ENCODE measurements at regions not wholly inside any gene's neighbourhood (a gene's known extent, or its start where the extent isn't known, plus 50 kb on each side); places are given as distances from the start of the nearest gene placed in this dataset.
A peak's percentile ranks its signal among the peaks of the same experiment; 100 is the strongest.

GRCh38 chr15:80308002-80308401 lies 56.0 kb upstream of the CTXND1 start:
- no peak for TF ChIP-seq CTCF (IDR thresholded peaks at IDR 0.05; ENCODE audit: low read depth, low read length)
- no peak overlapping the region for H3K4me3 ChIP-seq
- no peaks in the 10 kb centered on the region for H3K27me3 ChIP-seq
- H3K4me1 ChIP-seq (ENCODE audit: low read depth), result peaks cover 14% of the 10 kb centered on the region
- no peak overlapping the region for H3K27ac ChIP-seq
- H3K9me3 ChIP-seq (ENCODE audit: low read depth), result no peaks in the 10 kb centered on the region
- H3K36me3 ChIP-seq, result no peaks in the 10 kb centered on the region
- DNase-seq (ENCODE audit: low read depth in 1 of 2, low spot score in 1 of 2), result no peak

DNA sequence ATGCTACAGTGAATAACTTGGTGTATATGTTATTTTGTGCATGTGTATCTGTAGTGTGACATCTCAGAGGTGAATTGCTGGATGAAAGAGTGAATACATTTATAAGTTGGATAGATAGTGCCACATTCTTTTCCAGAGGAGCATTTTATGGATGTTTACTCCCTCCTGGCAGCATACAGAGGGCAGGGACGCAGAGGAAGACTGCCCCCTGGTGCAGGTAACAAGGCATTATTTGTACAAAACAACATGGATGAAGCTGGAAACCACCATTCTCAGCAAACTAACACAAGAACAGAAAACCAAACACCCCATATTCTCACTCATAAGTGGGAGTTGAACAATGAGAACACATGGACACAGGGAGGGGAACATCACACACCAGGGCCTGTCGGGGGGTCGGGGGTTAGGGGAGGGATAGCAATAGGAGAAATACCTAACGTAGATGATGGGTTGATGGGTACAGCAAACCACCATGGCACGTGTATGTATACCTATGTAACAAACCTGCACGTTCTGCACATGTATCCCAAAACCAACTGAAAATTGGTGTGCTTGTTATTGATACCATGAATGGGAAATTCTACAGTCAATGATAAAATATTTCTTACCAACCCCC lies 57.9 kb upstream of the CTXND1 start:
- no peaks in the 10 kb centered on the region for H3K36me3 ChIP-seq
- H3K4me3 ChIP-seq, result no peak overlapping the region
- peak; percentile 55 to 59 for DNase-seq (ENCODE audit: low read depth in 1 of 2, low spot score in 1 of 2)
- no peaks in the 10 kb centered on the region for H3K9me3 ChIP-seq (ENCODE audit: low read depth)
- peak; percentile 61 for TF ChIP-seq CTCF (IDR thresholded peaks at IDR 0.05; ENCODE audit: low read depth, low read length)
- H3K4me1 ChIP-seq (ENCODE audit: low read depth), result peaks cover 14% of the 10 kb centered on the region
- no peak overlapping the region for H3K27ac ChIP-seq
- H3K27me3 ChIP-seq, result no peaks in the 10 kb centered on the region

DNA sequence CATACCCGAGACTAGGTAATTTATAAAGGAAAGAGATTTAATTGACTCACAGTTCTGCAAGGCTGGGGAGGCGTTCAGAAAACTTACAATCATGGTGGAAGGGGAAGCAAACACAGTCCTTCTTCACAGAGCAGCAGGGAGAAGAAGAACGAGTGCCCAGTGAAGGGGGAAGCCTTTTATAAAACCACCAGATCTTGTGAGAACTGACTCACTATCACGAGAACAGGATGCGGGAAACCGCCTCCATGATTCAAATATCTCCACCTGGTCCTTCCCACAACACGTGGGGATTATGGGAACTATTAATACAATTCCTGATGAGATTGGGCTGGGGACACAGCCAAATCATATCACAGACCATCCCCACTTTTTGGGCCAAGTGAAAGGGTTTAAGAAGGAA lies 58.8 kb upstream of the CTXND1 start:
- Histone ChIP-seq H3K27ac (peak overlapping the region; percentile 39), H3K27me3 (no peaks in the 10 kb centered on the region), H3K4me1 (ENCODE audit: low read depth) (peaks cover 14% of the 10 kb centered on the region), H3K36me3 (no peaks in the 10 kb centered on the region), H3K9me3 (ENCODE audit: low read depth) (no peaks in the 10 kb centered on the region), H3K4me3 (no peak overlapping the region)
- DNase-seq (ENCODE audit: low read depth in 1 of 2, low spot score in 1 of 2), result no peak
- no peak for TF ChIP-seq CTCF (IDR thresholded peaks at IDR 0.05; ENCODE audit: low read depth, low read length)

DNA sequence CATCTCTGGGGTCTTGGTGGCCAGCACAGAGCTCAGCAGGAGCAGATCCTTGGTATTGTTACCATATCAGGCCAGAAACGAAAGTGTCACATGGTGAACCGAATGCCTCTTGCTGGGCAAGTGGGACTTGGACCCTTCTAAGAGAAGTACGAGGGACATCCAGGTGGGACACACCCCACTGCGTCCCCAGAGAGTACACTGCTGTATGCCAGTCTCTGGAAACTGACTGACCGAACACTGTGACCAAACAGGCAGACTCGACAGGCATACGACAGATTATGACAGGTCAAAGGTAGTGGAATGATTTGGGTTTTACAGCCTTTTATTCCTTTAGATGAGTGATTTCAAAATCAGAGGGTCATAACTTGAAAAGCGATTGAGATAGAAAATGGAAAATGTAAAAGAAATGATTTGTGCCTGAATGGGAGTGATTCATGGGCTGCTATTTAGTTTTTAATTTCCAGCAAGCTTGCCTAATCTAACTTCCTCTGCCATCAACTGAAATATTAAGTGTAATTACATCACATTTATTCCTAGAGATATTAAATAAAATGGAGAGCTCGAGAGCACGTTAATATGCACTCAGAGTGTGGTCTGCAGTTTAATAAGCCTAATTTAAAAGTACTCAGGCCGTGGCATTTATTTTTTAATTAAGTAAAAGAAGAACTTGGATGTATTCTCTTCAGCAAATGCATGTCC lies 63.4 kb upstream of the CTXND1 start:
- no peaks in the 10 kb centered on the region for H3K9me3 ChIP-seq (ENCODE audit: low read depth)

DNA sequence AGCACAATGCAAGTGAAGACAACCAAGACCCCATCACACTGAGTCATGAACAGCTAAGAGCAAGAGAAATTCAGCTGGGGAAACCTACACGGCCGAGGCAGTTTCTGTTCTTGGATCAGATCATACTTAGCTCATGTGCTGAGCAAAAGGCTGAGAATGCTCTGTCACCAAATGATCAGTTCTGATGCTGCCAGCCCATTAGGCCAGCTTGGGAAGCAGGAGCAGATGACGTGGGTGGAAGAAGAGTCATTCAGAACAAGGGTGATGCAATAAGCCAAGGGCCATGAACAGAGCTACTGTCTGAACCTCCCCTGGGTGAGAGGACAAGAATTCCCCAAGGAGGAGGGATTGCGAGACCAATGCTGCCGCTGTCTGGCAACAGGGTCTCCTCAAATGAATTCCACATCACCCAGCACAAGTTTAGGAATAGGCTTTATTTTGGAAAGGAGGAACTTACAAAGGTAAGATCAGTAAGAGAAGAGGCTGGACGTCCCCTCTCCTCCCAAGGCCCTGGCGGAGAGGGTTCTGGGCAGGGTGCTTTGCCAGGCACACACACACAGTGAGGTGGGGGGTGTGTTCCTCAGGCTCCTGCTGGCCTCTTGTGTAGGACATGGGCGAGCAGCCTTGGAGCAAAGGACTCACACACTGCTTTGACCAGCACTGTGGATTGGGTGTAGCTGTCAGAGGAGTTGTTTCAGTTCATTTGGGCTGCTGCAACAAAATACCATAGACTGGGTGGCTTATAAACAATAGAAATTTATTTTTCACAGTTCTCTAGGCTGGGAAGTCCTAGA lies 65.6 kb upstream of the CTXND1 start:
- peak in 1 of 2 donors; percentile 87 for DNase-seq (ENCODE audit: low read depth in 1 of 2, low spot score in 1 of 2)
- H3K4me3 ChIP-seq, result no peak overlapping the region
- no peaks in the 10 kb centered on the region for H3K9me3 ChIP-seq (ENCODE audit: low read depth)
- H3K36me3 ChIP-seq, result no peaks in the 10 kb centered on the region
- H3K27ac ChIP-seq, result no peak overlapping the region
- TF ChIP-seq CTCF (IDR thresholded peaks at IDR 0.05; ENCODE audit: low read depth, low read length), result no peak
- H3K27me3 ChIP-seq, result no peaks in the 10 kb centered on the region
- H3K4me1 ChIP-seq (ENCODE audit: low read depth), result no peaks in the 10 kb centered on the region

More for the DNA sequence above, 63.4 kb upstream of the CTXND1 start:
- H3K36me3 ChIP-seq, result no peaks in the 10 kb centered on the region
- no peak for TF ChIP-seq CTCF (IDR thresholded peaks at IDR 0.05; ENCODE audit: low read depth, low read length)
- no peak overlapping the region for H3K27ac ChIP-seq
- peaks cover 10% of the 10 kb centered on the region for H3K4me1 ChIP-seq (ENCODE audit: low read depth)
- H3K4me3 ChIP-seq, result no peak overlapping the region
- DNase-seq (ENCODE audit: low read depth in 1 of 2, low spot score in 1 of 2), result no peak
- no peaks in the 10 kb centered on the region for H3K27me3 ChIP-seq

Data from cardiac muscle cell (in vitro differentiated cells and primary cell).